HG03159 (cell line): ENCODE measurements at regions not wholly inside any gene's neighbourhood (a gene's known extent, or its start where the extent isn't known, plus 50 kb on each side); places are given as distances from the start of the nearest gene placed in this dataset.

ENCODE experiments used
- ATAC-seq: cut with Tn5 transposase; IDR thresholded peaks from one replicate; pipeline ENCODE4 v1.9.1; 2021; ENCODE audit warnings: mild to moderate bottlenecking, moderate library complexity; ENCODE audit not compliant: unreplicated experiment

- no peak for ATAC-seq
Observed at GRCh38 chr6:129967427-129967826, 51.0 kb upstream of the L3MBTL3 start.

- no peak for ATAC-seq
Observed at GRCh38 chr6:129966125-129966524, 52.3 kb upstream of the L3MBTL3 start.

GRCh38 chr6:129965096-129965495, 53.3 kb upstream of the L3MBTL3 start:
- ATAC-seq, result no peak

- no peak for ATAC-seq
Observed at GRCh38 chr6:129959358-129959930, 58.9 kb upstream of the L3MBTL3 start.

GRCh38 chr6:129957941-129958898, 60.2 kb upstream of the L3MBTL3 start:
- ATAC-seq, result no peak

GRCh38 chr6:129955584-129955983, 62.8 kb upstream of the L3MBTL3 start:
- no peak for ATAC-seq

- no peak for ATAC-seq
Observed at GRCh38 chr6:129954749-129955431, 63.5 kb upstream of the L3MBTL3 start.

GRCh38 chr6:129947797-129948196, 70.6 kb upstream of the L3MBTL3 start:
- no peak for ATAC-seq

GRCh38 chr6:129946439-129947140, 71.8 kb upstream of the L3MBTL3 start:
- no peak for ATAC-seq

- no peak for ATAC-seq
Observed at GRCh38 chr6:129943637-129944271, 74.6 kb upstream of the L3MBTL3 start.

GRCh38 chr6:129940454-129941195, 77.8 kb upstream of the L3MBTL3 start:
- no peak for ATAC-seq

GRCh38 chr6:129938249-129939020, 77.3 kb upstream of the TMEM244 start:
- ATAC-seq, result no peak

- ATAC-seq, result peak; percentile 74
Observed at GRCh38 chr6:129936329-129937165, 75.4 kb upstream of the TMEM244 start.

GRCh38 chr6:129932321-129932720, 71.2 kb upstream of the TMEM244 start:
- ATAC-seq, result no peak

- no peak for ATAC-seq
Observed at GRCh38 chr6:129929433-129929832, 68.3 kb upstream of the TMEM244 start.

- ATAC-seq, result no peak
Observed at GRCh38 chr6:129923530-129924250, 62.6 kb upstream of the TMEM244 start.

- no peak for ATAC-seq
Observed at GRCh38 chr6:129921169-129921817, 60.2 kb upstream of the TMEM244 start.
